RWPE2 (cell line): ENCODE measurements at regions not wholly inside any gene's neighbourhood (a gene's known extent, or its start where the extent isn't known, plus 50 kb on each side); places are given as distances from the start of the nearest gene placed in this dataset.

Source experiments
- ATAC-seq: fragments of 200-7000 bp; cut with Tn5 transposase; 3 replicates; pipeline ENCODE4 v1.9.1; 2021; ENCODE audit warnings: low read depth
- DNase-seq: peaks from one replicate; pipeline ENCODE4 v3.0.0-alpha.2; 2020; ENCODE audit warnings: low spot score
- H3K27ac ChIP-seq: fragments of 450-650 bp; 2 replicates; pipeline ENCODE4 v1.5.1; 2017; ENCODE audit warnings: mild to moderate bottlenecking; ENCODE audit not compliant: poor library complexity, severe bottlenecking
- H3K27me3 ChIP-seq: fragments of 250-450 bp; sonication (Bioruptor Pico); 2 replicates; pipeline ENCODE4 v1.5.1; 2021; ENCODE audit warnings: mild to moderate bottlenecking, moderate library complexity; ENCODE audit not compliant: insufficient read depth, poor library complexity, severe bottlenecking
- H3K36me3 ChIP-seq: fragments of 250-450 bp; sonication (Bioruptor Pico); 2 replicates; pipeline ENCODE4 v1.5.1; 2020; ENCODE audit warnings: low read depth, mild to moderate bottlenecking, moderate library complexity
- H3K4me1 ChIP-seq: fragments of 250-450 bp; sonication (Bioruptor Pico); 2 replicates; pipeline ENCODE4 v1.5.1; 2021; ENCODE audit warnings: mild to moderate bottlenecking, moderate library complexity; ENCODE audit not compliant: insufficient read depth, poor library complexity, severe bottlenecking
- H3K4me3 ChIP-seq: fragments of 250-450 bp; sonication (Bioruptor Pico); 2 replicates; pipeline ENCODE4 v1.5.1; 2021; ENCODE audit warnings: mild to moderate bottlenecking, moderate library complexity; ENCODE audit not compliant: severe bottlenecking
- H3K9me3 ChIP-seq: fragments of 250-450 bp; sonication (Bioruptor Pico); 2 replicates; pipeline ENCODE4 v1.5.1; 2021; ENCODE audit warnings: mild to moderate bottlenecking, moderate library complexity; ENCODE audit not compliant: severe bottlenecking
- CTCF ChIP-seq: fragments of 450-650 bp; IDR thresholded peaks from one replicate; pipeline ENCODE4 v1.5.1; 2017; ENCODE audit warnings: mild to moderate bottlenecking, moderate library complexity; ENCODE audit not compliant: poor library complexity, severe bottlenecking

- TF ChIP-seq CTCF, result no peak
- Histone ChIP-seq H3K27me3 (no peaks in the 10 kb centered on the region), H3K36me3 (no peaks in the 10 kb centered on the region), H3K9me3 (no peaks in the 10 kb centered on the region), H3K4me1 (no peaks in the 10 kb centered on the region), H3K27ac (no peak overlapping the region), H3K4me3 (no peak overlapping the region)
- DNase-seq (no peak), ATAC-seq (no peak)
Observed at GRCh38 chr7:11956991-11957390, 125.0 kb upstream of the THSD7A start.

GRCh38 chr7:11957956-11958355, 126.0 kb upstream of the THSD7A start:
- no peak overlapping the region for H3K27ac ChIP-seq
- no peak for TF ChIP-seq CTCF
- H3K36me3 ChIP-seq, result no peaks in the 10 kb centered on the region
- H3K4me3 ChIP-seq, result no peak overlapping the region
- H3K27me3 ChIP-seq, result no peaks in the 10 kb centered on the region
- ATAC-seq, result no peak
- H3K9me3 ChIP-seq, result no peaks in the 10 kb centered on the region
- no peak for DNase-seq
- H3K4me1 ChIP-seq, result no peaks in the 10 kb centered on the region

GRCh38 chr7:11959121-11959520, 127.1 kb upstream of the THSD7A start:
- no peaks in the 10 kb centered on the region for H3K9me3 ChIP-seq
- no peaks in the 10 kb centered on the region for H3K36me3 ChIP-seq
- H3K27ac ChIP-seq, result no peak overlapping the region
- DNase-seq (no peak), ATAC-seq (no peak)
- TF ChIP-seq CTCF, result no peak
- no peaks in the 10 kb centered on the region for H3K27me3 ChIP-seq
- H3K4me1 ChIP-seq, result no peaks in the 10 kb centered on the region
- no peak overlapping the region for H3K4me3 ChIP-seq

- H3K27me3 ChIP-seq, result no peaks in the 10 kb centered on the region
- H3K36me3 ChIP-seq, result no peaks in the 10 kb centered on the region
- TF ChIP-seq CTCF, result no peak
- H3K4me3 ChIP-seq, result no peak overlapping the region
- H3K9me3 ChIP-seq, result no peaks in the 10 kb centered on the region
- DNase-seq (no peak), ATAC-seq (no peak)
- H3K27ac ChIP-seq, result no peak overlapping the region
- no peaks in the 10 kb centered on the region for H3K4me1 ChIP-seq
Observed at GRCh38 chr7:11960621-11961020, 128.6 kb upstream of the THSD7A start.

GRCh38 chr7:11969643-11970042, 137.6 kb upstream of the THSD7A start:
- H3K27ac ChIP-seq, result no peak overlapping the region
- no peaks in the 10 kb centered on the region for H3K27me3 ChIP-seq
- no peak for TF ChIP-seq CTCF
- ATAC-seq (no peak), DNase-seq (no peak)
- no peaks in the 10 kb centered on the region for H3K36me3 ChIP-seq
- H3K4me1 ChIP-seq, result no peaks in the 10 kb centered on the region
- no peak overlapping the region for H3K4me3 ChIP-seq
- H3K9me3 ChIP-seq, result no peaks in the 10 kb centered on the region
